ENCODE measurements at regions not wholly inside any gene's neighbourhood (a gene's known extent, or its start where the extent isn't known, plus 50 kb on each side); places are given as distances from the start of the nearest gene placed in this dataset.

DNA sequence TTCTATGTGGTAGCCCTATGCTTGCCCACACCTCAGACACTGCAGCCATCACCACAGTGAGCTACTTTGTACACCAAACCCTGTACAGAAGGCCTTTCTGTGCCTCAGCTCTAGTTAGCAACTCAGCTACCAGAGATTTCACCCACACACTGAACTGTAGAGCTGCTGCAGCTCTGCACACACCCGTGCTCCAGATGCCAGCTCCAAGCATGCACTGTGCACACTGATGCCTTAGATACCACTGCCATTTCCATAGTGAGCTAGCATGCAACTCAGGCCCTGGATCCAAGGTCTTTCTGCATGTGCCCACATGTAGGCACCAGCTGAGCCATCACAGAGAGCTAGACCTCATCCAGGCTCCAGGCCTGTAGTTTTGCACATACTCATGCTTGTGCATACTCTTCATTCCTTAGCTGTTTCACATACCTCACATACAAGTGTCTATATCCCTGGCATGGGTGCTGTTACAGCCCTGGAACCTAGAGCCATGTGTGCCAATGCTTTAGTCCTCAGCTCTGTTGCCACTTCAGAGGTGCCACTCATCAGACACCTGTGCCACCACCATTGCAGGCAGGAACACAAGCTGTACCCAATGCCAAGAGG lies 423.5 kb upstream of the NDST3 start:
- no peak overlapping the region for H2BK20ac ChIP-seq (ENCODE audit: low read depth, low read length, poor library complexity, severe bottlenecking)
- WGBS (ENCODE audit: extremely low coverage, insufficient read length, low lambda C conversion rate) = no CpG with 5 or more reads among the region's 1 CpG
- no peaks in the 10 kb centered on the region for H4K20me1 ChIP-seq (ENCODE audit: control insufficient read depth, insufficient read depth, insufficient read length)
- H2BK5ac ChIP-seq (ENCODE audit: insufficient read length, low read length) = no peak overlapping the region
- H3K4me2 ChIP-seq (ENCODE audit: insufficient read depth, insufficient read length, low read length) = no peak overlapping the region
- Mint-ChIP-seq H3K27ac (no peak overlapping the region), H3K9me3 (peaks cover 3 to 4% of the 10 kb centered on the region in 2 experiments; a peak in 3 of 5 replicates), H3K4me1 (no peaks in the 10 kb centered on the region), H3K4me3 (no peak overlapping the region), H3K36me3 (ENCODE audit: insufficient read depth in 1 of 3, low read depth in 3 of 3) (no peaks in the 10 kb centered on the region), H3K27me3 (ENCODE audit: low read depth) (no peaks in the 10 kb centered on the region)
- DNase-seq = no peak
- no peaks in the 10 kb centered on the region for H3K4me1 ChIP-seq (ENCODE audit: insufficient read depth, low read length)
- no peak overlapping the region for H2BK15ac ChIP-seq (ENCODE audit: low read depth, low read length)
- no peak overlapping the region for H2AFZ ChIP-seq (ENCODE audit: low read length)
- no peak overlapping the region for H3K23ac ChIP-seq (ENCODE audit: insufficient read length, low read depth, low read length)
- no peaks in the 10 kb centered on the region for H3K23me2 ChIP-seq (ENCODE audit: insufficient read length, low read depth, low read length, poor library complexity, severe bottlenecking)
- H3K9ac ChIP-seq (ENCODE audit: extremely low read depth, insufficient read length, low read length) = no peak overlapping the region
- H3K27me3 ChIP-seq (ENCODE audit: insufficient read depth, low read length) = no peaks in the 10 kb centered on the region
- no peaks in the 10 kb centered on the region for H3K9me3 ChIP-seq (ENCODE audit: control insufficient read depth, low read depth, low read length)
- H3K79me1 ChIP-seq (ENCODE audit: insufficient read depth, low read depth, low read length, poor library complexity, severe bottlenecking) = no peaks in the 10 kb centered on the region
- no peak overlapping the region for H2BK120ac ChIP-seq (ENCODE audit: low read depth, low read length, poor library complexity, severe bottlenecking)
- H3T11ph ChIP-seq (ENCODE audit: low read length) = no peak overlapping the region
- H3K18ac ChIP-seq (ENCODE audit: insufficient read length, low read depth, low read length) = peak overlapping the region; percentile 12
- TF ChIP-seq, protein P1, sequence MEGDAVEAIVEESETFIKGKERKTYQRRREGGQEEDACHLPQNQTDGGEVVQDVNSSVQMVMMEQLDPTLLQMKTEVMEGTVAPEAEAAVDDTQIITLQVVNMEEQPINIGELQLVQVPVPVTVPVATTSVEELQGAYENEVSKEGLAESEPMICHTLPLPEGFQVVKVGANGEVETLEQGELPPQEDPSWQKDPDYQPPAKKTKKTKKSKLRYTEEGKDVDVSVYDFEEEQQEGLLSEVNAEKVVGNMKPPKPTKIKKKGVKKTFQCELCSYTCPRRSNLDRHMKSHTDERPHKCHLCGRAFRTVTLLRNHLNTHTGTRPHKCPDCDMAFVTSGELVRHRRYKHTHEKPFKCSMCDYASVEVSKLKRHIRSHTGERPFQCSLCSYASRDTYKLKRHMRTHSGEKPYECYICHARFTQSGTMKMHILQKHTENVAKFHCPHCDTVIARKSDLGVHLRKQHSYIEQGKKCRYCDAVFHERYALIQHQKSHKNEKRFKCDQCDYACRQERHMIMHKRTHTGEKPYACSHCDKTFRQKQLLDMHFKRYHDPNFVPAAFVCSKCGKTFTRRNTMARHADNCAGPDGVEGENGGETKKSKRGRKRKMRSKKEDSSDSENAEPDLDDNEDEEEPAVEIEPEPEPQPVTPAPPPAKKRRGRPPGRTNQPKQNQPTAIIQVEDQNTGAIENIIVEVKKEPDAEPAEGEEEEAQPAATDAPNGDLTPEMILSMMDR (conservative IDR thresholded peaks at IDR 0.05) = no peak
- H3K27ac ChIP-seq (ENCODE audit: insufficient read length, low read depth, low read length) = no peak overlapping the region
- no peak overlapping the region for H4K8ac ChIP-seq (replicated peaks; ENCODE audit: insufficient read length, low read depth, low read length)
- H2AK5ac ChIP-seq (ENCODE audit: insufficient read length, low read length) = no peak overlapping the region
- no peaks in the 10 kb centered on the region for H3K79me2 ChIP-seq (ENCODE audit: insufficient read depth, low read length)
- H2BK12ac ChIP-seq (ENCODE audit: insufficient read length, low read depth, low read length) = no peak overlapping the region
- H3K56ac ChIP-seq (ENCODE audit: insufficient read length, low read depth, low read length) = no peak overlapping the region
- H4K91ac ChIP-seq (ENCODE audit: insufficient read length, low read depth, low read length) = no peak overlapping the region
- H4K5ac ChIP-seq (ENCODE audit: insufficient read length, low read depth, low read length) = no peak overlapping the region
- H3K14ac ChIP-seq (ENCODE audit: insufficient read depth, low read length) = no peak overlapping the region; the same call in none of the 2 replicates
- no peak overlapping the region for H3K4ac ChIP-seq (ENCODE audit: low read depth, low read length)

Measured in H9 (cell line).